Cardiac muscle cell (in vitro differentiated cells and primary cell): ENCODE measurements at regions not wholly inside any gene's neighbourhood (a gene's known extent, or its start where the extent isn't known, plus 50 kb on each side); places are given as distances from the start of the nearest gene placed in this dataset.

ENCODE experiments used
- DNase-seq, 2 donors: peaks; one replicate each; pipeline versions ENCODE4 v3.0.0 to v3.0.0-alpha.2; 2010 to 2017; ENCODE audit warnings: low read depth in 1 of 2, low spot score in 1 of 2
- H3K27ac ChIP-seq: fragments of 200-600 bp; sonication (generic); 2 replicates; pipeline ENCODE4 v1.5.1; 2016
- H3K27me3 ChIP-seq: fragments of 200-600 bp; sonication (generic); 2 replicates; pipeline ENCODE4 v1.6.0; 2016; ENCODE audit warnings: control low read depth
- H3K36me3 ChIP-seq: fragments of 200-600 bp; sonication (generic); 2 replicates; pipeline ENCODE4 v1.5.1; 2016; ENCODE audit warnings: control low read depth
- H3K4me1 ChIP-seq: fragments of 200-600 bp; sonication (generic); 2 replicates; pipeline ENCODE4 v1.8.1; 2017; ENCODE audit warnings: low read depth, mild to moderate bottlenecking, mixed run types
- H3K4me3 ChIP-seq: fragments of 200-600 bp; sonication (generic); 2 replicates; pipeline ENCODE4 v1.5.1; 2016; ENCODE audit warnings: mild to moderate bottlenecking
- H3K9me3 ChIP-seq: fragments of 200-600 bp; sonication (generic); 2 replicates; pipeline ENCODE4 v1.5.1; 2017; ENCODE audit warnings: low read depth, mild to moderate bottlenecking, control low read depth
- CTCF ChIP-seq: IDR thresholded peaks from 2 replicates; pipeline ENCODE4 v1.5.1; 2012; ENCODE audit warnings: low read depth, mild to moderate bottlenecking, low read length

GRCh38 chr5:159833088-159833487 lies 83.2 kb upstream of the ADRA1B start:
- Histone ChIP-seq H3K4me1 (no peaks in the 10 kb centered on the region), H3K27me3 (no peaks in the 10 kb centered on the region), H3K27ac (no peak overlapping the region), H3K9me3 (no peaks in the 10 kb centered on the region), H3K36me3 (no peaks in the 10 kb centered on the region), H3K4me3 (no peak overlapping the region)
- TF ChIP-seq CTCF: no peak
- no peak for DNase-seq

- H3K9me3 ChIP-seq: no peaks in the 10 kb centered on the region
- H3K36me3 ChIP-seq: no peaks in the 10 kb centered on the region
- DNase-seq: no peak
- no peak overlapping the region for H3K4me3 ChIP-seq
- H3K27ac ChIP-seq: no peak overlapping the region
- H3K27me3 ChIP-seq: no peaks in the 10 kb centered on the region
- no peaks in the 10 kb centered on the region for H3K4me1 ChIP-seq
- TF ChIP-seq CTCF: no peak
These were observed 82.4 kb upstream of the ADRA1B start for GRCh38 chr5:159833846-159834245.

- Histone ChIP-seq H3K4me3 (no peak overlapping the region), H3K9me3 (no peaks in the 10 kb centered on the region), H3K36me3 (no peaks in the 10 kb centered on the region), H3K27ac (no peak overlapping the region), H3K4me1 (no peaks in the 10 kb centered on the region), H3K27me3 (no peaks in the 10 kb centered on the region)
- no peak for TF ChIP-seq CTCF
- no peak for DNase-seq
These were observed 80.7 kb upstream of the ADRA1B start for GRCh38 chr5:159835548-159835947.

- H3K9me3 ChIP-seq: no peaks in the 10 kb centered on the region
- TF ChIP-seq CTCF: no peak
- H3K36me3 ChIP-seq: no peaks in the 10 kb centered on the region
- H3K27me3 ChIP-seq: no peaks in the 10 kb centered on the region
- H3K4me1 ChIP-seq: no peaks in the 10 kb centered on the region
- no peak overlapping the region for H3K27ac ChIP-seq
- H3K4me3 ChIP-seq: no peak overlapping the region
- DNase-seq: no peak
These were observed 79.6 kb upstream of the ADRA1B start for GRCh38 chr5:159836691-159837090.

GRCh38 chr5:159837860-159838259 lies 78.4 kb upstream of the ADRA1B start:
- DNase-seq: no peak
- no peaks in the 10 kb centered on the region for H3K9me3 ChIP-seq
- no peak overlapping the region for H3K27ac ChIP-seq
- no peaks in the 10 kb centered on the region for H3K4me1 ChIP-seq
- no peaks in the 10 kb centered on the region for H3K27me3 ChIP-seq
- H3K36me3 ChIP-seq: no peaks in the 10 kb centered on the region
- no peak for TF ChIP-seq CTCF
- no peak overlapping the region for H3K4me3 ChIP-seq

- no peak for TF ChIP-seq CTCF
- no peak overlapping the region for H3K4me3 ChIP-seq
- no peaks in the 10 kb centered on the region for H3K27me3 ChIP-seq
- H3K4me1 ChIP-seq: no peaks in the 10 kb centered on the region
- no peaks in the 10 kb centered on the region for H3K36me3 ChIP-seq
- no peaks in the 10 kb centered on the region for H3K9me3 ChIP-seq
- DNase-seq: no peak
- H3K27ac ChIP-seq: no peak overlapping the region
These were observed 77.6 kb upstream of the ADRA1B start for GRCh38 chr5:159838551-159839222.
